CD4-positive, alpha-beta memory T cell (primary cell): ENCODE measurements at regions not wholly inside any gene's neighbourhood (a gene's known extent, or its start where the extent isn't known, plus 50 kb on each side); places are given as distances from the start of the nearest gene placed in this dataset.
A peak's percentile ranks its signal among the peaks of the same experiment; 100 is the strongest.

ENCODE experiments used
- CTCF ChIA-PET: fragments of 350-600 bp; sonication (Branson Sonifier 250); formaldehyde crosslinking; loops from one replicate; lab custom pipeline; 2021; ENCODE audit warnings: inconsistent platforms; ENCODE audit not compliant: partially characterized antibody; lab: Charles Lee
- POLR2A ChIA-PET: fragments of 350-600 bp; sonication (Branson Sonifier 250); formaldehyde crosslinking; loops from one replicate; lab custom pipeline; 2021; ENCODE audit not compliant: partially characterized antibody; lab: Charles Lee
- DNase-seq, 5 donors: peaks; one replicate each; pipeline versions ENCODE4 v3.0.0 to v3.0.0-alpha.2; 2020 to 2022; ENCODE audit warnings: mixed read lengths in 1 of 5
- H3K27ac ChIP-seq: one replicate; pipeline ENCODE4 v1.7.0; 2013; ENCODE audit warnings: low read depth, low read length
- H3K27me3 ChIP-seq: 2 replicates; pipeline ENCODE4 v1.7.0; 2013; ENCODE audit warnings: mild to moderate bottlenecking, low read length, moderate library complexity; ENCODE audit not compliant: insufficient read depth
- H3K36me3 ChIP-seq: 2 replicates; pipeline ENCODE4 v1.7.0; 2013; ENCODE audit warnings: mild to moderate bottlenecking, low read length, moderate library complexity; ENCODE audit not compliant: insufficient read depth
- H3K4me1 ChIP-seq: 2 replicates; pipeline ENCODE4 v1.7.0; 2013; ENCODE audit warnings: mild to moderate bottlenecking, low read length, moderate library complexity; ENCODE audit not compliant: insufficient read depth
- H3K4me3 ChIP-seq, 2 donors: one replicate each; pipeline ENCODE4 v1.7.0; 2013; ENCODE audit warnings: low read length in 2 of 2, mild to moderate bottlenecking in 1 of 2
- H3K9me3 ChIP-seq, 2 donors: one replicate each; pipeline ENCODE4 v1.7.0; 2013; ENCODE audit warnings: low read length in 2 of 2, control low read depth in 1 of 2; ENCODE audit not compliant: control insufficient read depth in 1 of 2
- H3K27ac Mint-ChIP-seq, 7 donors: one replicate each; pipeline ENCODE4 v1.8.0; 2020 to 2021; ENCODE audit warnings: mixed read lengths in 7 of 7, mild to moderate bottlenecking in 6 of 7, inconsistent platforms in 3 of 7, moderate library complexity in 3 of 7
- H3K27me3 Mint-ChIP-seq, 2 donors: one replicate each; pipeline ENCODE4 v1.8.0; 2020 to 2021; ENCODE audit warnings: mixed read lengths in 2 of 2
- H3K36me3 Mint-ChIP-seq, 2 donors: one replicate each; pipeline ENCODE4 v1.8.0; 2020 to 2021; ENCODE audit warnings: mixed read lengths in 2 of 2, inconsistent platforms in 1 of 2, mild to moderate bottlenecking in 1 of 2
- H3K4me1 Mint-ChIP-seq, 4 donors: one replicate each; pipeline ENCODE4 v1.8.0; 2020 to 2021; ENCODE audit warnings: mixed read lengths in 4 of 4, mild to moderate bottlenecking in 1 of 4
- H3K4me3 Mint-ChIP-seq, 8 donors: one replicate each; pipeline ENCODE4 v1.8.0; 2020 to 2021; ENCODE audit warnings: mixed read lengths in 8 of 8, mild to moderate bottlenecking in 7 of 8, moderate library complexity in 6 of 8, inconsistent platforms in 3 of 8
- H3K9me3 Mint-ChIP-seq, 8 donors: one replicate each; pipeline ENCODE4 v1.8.0; 2020 to 2021; ENCODE audit warnings: mixed read lengths in 8 of 8, mild to moderate bottlenecking in 5 of 8, inconsistent platforms in 3 of 8, moderate library complexity in 1 of 8
- intact Hi-C: fragments of 100-400 bp; cut with micrococcal nuclease; formaldehyde crosslinking; loops from one replicate; pipeline ENCODE4 v1.15.1; 2023

GRCh38 chr6:137787016-137787415 lies 80.0 kb upstream of the TNFAIP3 start:
- Histone ChIP-seq H3K4me3 (no peak overlapping the region), H3K4me1 (peaks cover 24% of the 10 kb centered on the region)

GRCh38 chr6:137788248-137788647 lies 78.8 kb upstream of the TNFAIP3 start:
- H3K36me3 ChIP-seq: no peaks in the 10 kb centered on the region
- peaks cover 29% of the 10 kb centered on the region for H3K4me1 ChIP-seq
- intact Hi-C loops: no loop called here
- no peak overlapping the region for H3K4me3 ChIP-seq
- H3K9me3 ChIP-seq: no peaks in the 10 kb centered on the region
- H3K4me3 Mint-ChIP-seq: no peak overlapping the region
- H3K36me3 Mint-ChIP-seq: no peaks in the 10 kb centered on the region
- H3K27ac Mint-ChIP-seq: no peak overlapping the region
- no peak overlapping the region for H3K27ac ChIP-seq
- ChIA-PET CTCF (interaction anchor here (0.6 to 5.5 kb wide), 2 partner anchors 11 to 161 kb away, joined by 3 to 36 read pairs; no protein-coding TSS in a partner anchor), POLR2A (interaction anchor here (1.5 kb wide), 1 partner anchor 23 kb away, joined by 4 read pairs; no protein-coding TSS in a partner anchor)
- H3K27me3 ChIP-seq: no peaks in the 10 kb centered on the region
- H3K27me3 Mint-ChIP-seq: no peaks in the 10 kb centered on the region
- DNase-seq: no peak
- H3K4me1 Mint-ChIP-seq: peaks cover 25 to 42% (median 32%) of the 10 kb centered on the region in 4 donors
- H3K9me3 Mint-ChIP-seq: peaks cover 0 to 6% (median 0%) of the 10 kb centered on the region in 8 donors

More at GRCh38 chr6:137787016-137787415, 80.0 kb upstream of the TNFAIP3 start:
- intact Hi-C loops: no loop called here
- H3K36me3 ChIP-seq: no peaks in the 10 kb centered on the region
- H3K27me3 ChIP-seq: no peaks in the 10 kb centered on the region
- H3K36me3 Mint-ChIP-seq: no peaks in the 10 kb centered on the region
- peaks cover 23 to 35% (median 27%) of the 10 kb centered on the region in 4 donors for H3K4me1 Mint-ChIP-seq
- H3K27ac Mint-ChIP-seq: no peak overlapping the region
- no peak overlapping the region for H3K4me3 Mint-ChIP-seq
- H3K27me3 Mint-ChIP-seq: no peaks in the 10 kb centered on the region
- no peak for DNase-seq
- peaks cover 0 to 6% (median 0%) of the 10 kb centered on the region in 8 donors for H3K9me3 Mint-ChIP-seq
- ChIA-PET CTCF (interaction anchor here (0.7 to 5.5 kb wide), 2 partner anchors 12 to 44 kb away, joined by 4 to 36 read pairs; no protein-coding TSS in a partner anchor), POLR2A (no interaction called here)
- no peak overlapping the region for H3K27ac ChIP-seq
- H3K9me3 ChIP-seq: no peaks in the 10 kb centered on the region

- POLR2A ChIA-PET: interaction anchor here (0.7 to 3.1 kb wide), 8 partner anchors 8 to 84 kb away, joined by 4 to 11 read pairs (median 5); partner anchors contain the start of gene TNFAIP3
- CTCF ChIA-PET: interaction anchor here (0.6 to 5.5 kb wide), 5 partner anchors 7 to 993 kb away, joined by 3 to 36 read pairs (median 3); no protein-coding TSS in a partner anchor
- H3K4me3 ChIP-seq: no peak overlapping the region
- H3K4me1 ChIP-seq: peaks cover 52% of the 10 kb centered on the region
- H3K36me3 Mint-ChIP-seq: no peaks in the 10 kb centered on the region
- H3K4me3 Mint-ChIP-seq: peak overlapping the region; percentile 28 to 76 (median 62)
- no peaks in the 10 kb centered on the region for H3K27me3 Mint-ChIP-seq
- H3K27ac Mint-ChIP-seq: peak overlapping the region; percentile 59 to 88 (median 79)
- peaks cover 0 to 4% (median 0%) of the 10 kb centered on the region in 8 donors for H3K9me3 Mint-ChIP-seq
- peak overlapping the region; percentile 37 for H3K27ac ChIP-seq
- no peaks in the 10 kb centered on the region for H3K9me3 ChIP-seq
- intact Hi-C loops: no loop called here
- H3K27me3 ChIP-seq: no peaks in the 10 kb centered on the region
- no peaks in the 10 kb centered on the region for H3K36me3 ChIP-seq
- H3K4me1 Mint-ChIP-seq: peaks cover 37 to 68% (median 53%) of the 10 kb centered on the region in 4 donors
- peak in 1 of 5 donors; percentile 7 for DNase-seq
Observed at GRCh38 chr6:137791281-137792159, 75.5 kb upstream of the TNFAIP3 start.

DNA sequence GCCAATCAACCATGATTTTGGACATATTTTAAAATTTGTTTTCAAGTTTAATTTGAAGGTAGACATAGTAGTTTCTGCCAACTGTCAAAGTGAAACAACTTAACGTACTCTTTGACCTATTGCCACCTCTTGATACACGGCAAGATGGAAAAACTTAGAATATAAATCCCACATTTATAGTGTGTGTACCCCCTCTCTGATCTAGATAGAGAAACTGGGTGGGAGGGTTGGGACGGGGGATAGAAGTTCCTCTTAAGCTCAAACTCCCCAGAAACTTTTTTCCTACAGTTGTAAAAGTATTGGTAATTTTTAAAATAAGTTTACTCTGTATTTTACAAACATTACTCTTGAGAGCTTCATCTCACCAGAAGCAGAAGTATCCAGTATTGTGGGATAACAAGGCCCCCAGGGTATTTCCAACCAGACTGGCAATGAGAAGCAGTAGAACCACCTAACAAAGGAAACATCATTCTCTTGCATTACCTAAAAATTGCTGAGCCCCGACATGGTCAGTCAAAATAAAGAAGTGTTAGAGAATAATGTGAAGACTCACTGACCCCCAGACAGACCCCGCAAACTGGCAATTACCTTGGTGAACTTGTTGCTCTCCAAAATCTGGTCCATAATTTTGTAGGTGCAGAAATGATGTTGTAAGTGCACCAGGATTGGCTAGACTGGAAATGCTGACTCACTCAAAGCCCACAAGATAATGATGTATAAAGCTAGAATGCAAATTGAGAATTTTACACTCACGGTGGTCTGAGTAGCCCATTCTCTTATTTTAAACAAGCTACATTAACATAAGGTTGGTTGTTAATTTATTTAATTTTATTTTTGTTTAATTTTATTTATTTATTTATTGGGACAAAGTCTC lies 74.7 kb upstream of the TNFAIP3 start:
- ChIA-PET POLR2A (interaction anchor here (1.0 to 3.1 kb wide), 4 partner anchors 75 to 85 kb away, joined by 3 to 11 read pairs (median 4); no protein-coding TSS in a partner anchor), CTCF (interaction anchor here (0.7 to 1.5 kb wide), 3 partner anchors 76 to 152 kb away, joined by 3 to 4 read pairs (median 3); no protein-coding TSS in a partner anchor)
- no peaks in the 10 kb centered on the region for H3K27me3 ChIP-seq
- Mint-ChIP-seq H3K4me1 (peaks cover 38 to 73% (median 55%) of the 10 kb centered on the region in 4 donors), H3K4me3 (peak overlapping the region; percentile 28 to 76 (median 62)), H3K27ac (peak overlapping the region; percentile 59 to 88 (median 79)), H3K36me3 (no peaks in the 10 kb centered on the region), H3K9me3 (peaks cover 0 to 4% (median 0%) of the 10 kb centered on the region in 8 donors), H3K27me3 (no peaks in the 10 kb centered on the region)
- no peaks in the 10 kb centered on the region for H3K9me3 ChIP-seq
- peak overlapping the region; percentile 37 for H3K27ac ChIP-seq
- H3K4me1 ChIP-seq: peaks cover 52% of the 10 kb centered on the region
- DNase-seq: peak in 1 of 5 donors; percentile 59
- intact Hi-C loops: no loop called here
- no peak overlapping the region for H3K4me3 ChIP-seq
- no peaks in the 10 kb centered on the region for H3K36me3 ChIP-seq

DNA sequence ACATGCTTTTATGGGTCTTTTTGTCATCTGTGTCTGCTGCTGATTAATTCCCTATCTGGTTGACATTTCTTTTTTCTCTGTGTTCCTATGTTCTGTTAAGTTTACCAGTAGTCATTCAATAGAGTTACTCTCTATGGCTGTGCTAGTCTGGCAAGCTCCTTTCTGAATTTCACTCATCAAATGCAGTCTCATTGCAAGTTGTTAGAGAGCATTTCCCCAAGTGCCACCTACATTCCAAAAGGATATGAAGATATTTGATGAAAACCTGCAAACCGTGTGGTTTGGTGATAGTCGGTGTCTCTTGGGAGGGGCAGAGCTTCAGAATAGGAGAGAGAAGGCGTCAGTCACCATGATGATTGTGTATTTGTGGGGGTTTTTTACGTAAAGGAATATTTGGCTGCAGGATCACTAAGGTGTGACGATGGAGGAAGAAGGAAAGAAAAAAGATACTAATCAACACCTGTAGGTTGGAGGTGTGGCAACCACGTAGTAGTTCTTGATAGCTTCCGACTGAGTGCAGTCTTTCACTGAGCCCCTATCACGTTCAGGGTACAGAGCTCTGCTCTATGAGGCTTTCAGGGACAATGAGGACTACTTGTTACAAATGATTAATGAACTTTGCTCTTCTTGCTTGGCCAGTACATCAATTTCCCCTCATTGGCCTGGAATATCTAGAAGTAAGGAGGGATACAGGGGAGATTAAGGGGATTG lies 73.1 kb upstream of the TNFAIP3 start:
- Mint-ChIP-seq H3K9me3 (peaks cover 0 to 3% (median 0%) of the 10 kb centered on the region in 8 donors), H3K4me1 (peaks cover 45 to 81% (median 64%) of the 10 kb centered on the region in 4 donors), H3K36me3 (no peaks in the 10 kb centered on the region), H3K4me3 (peak overlapping the region in 4 of 8 donors; percentile 0 to 48 (median 26)), H3K27ac (peak overlapping the region; percentile 52 to 94 (median 86)), H3K27me3 (no peaks in the 10 kb centered on the region)
- Histone ChIP-seq H3K4me1 (peaks cover 63% of the 10 kb centered on the region), H3K27ac (no peak overlapping the region), H3K9me3 (no peaks in the 10 kb centered on the region), H3K36me3 (no peaks in the 10 kb centered on the region), H3K27me3 (no peaks in the 10 kb centered on the region), H3K4me3 (no peak overlapping the region)
- ChIA-PET POLR2A (interaction anchor here (1.5 to 4.7 kb wide), 3 partner anchors 73 to 151 kb away, joined by 3 to 26 read pairs (median 4); partner anchors contain the start of gene TNFAIP3), CTCF (interaction anchor here (1.1 to 1.6 kb wide), 4 partner anchors 11 to 151 kb away, joined by 3 to 5 read pairs (median 4); partner anchors contain the start of gene TNFAIP3)
- intact Hi-C loops: no loop called here
- DNase-seq: no peak
